Breast epithelium (tissue), 4 donors: ENCODE measurements at regions not wholly inside any gene's neighbourhood (a gene's known extent, or its start where the extent isn't known, plus 50 kb on each side); places are given as distances from the start of the nearest gene placed in this dataset.
"Not testable (repeated sequence)": the region's sequence is repeated elsewhere in the genome, so short reads cannot be mapped to it uniquely, and the experiment has no call there.

Experiments
- DNase-seq, 2 donors: peaks; one replicate each; pipeline ENCODE4 v3.0.0-alpha.2; 2019; ENCODE audit warnings: low spot score in 2 of 2
- H3K27ac ChIP-seq, 2 donors: fragments of 200-600 bp; sonication (generic) in 1 of 2; one replicate each; pipeline ENCODE4 v1.5.1; 2016 to 2019; ENCODE audit warnings: mild to moderate bottlenecking in 1 of 2
- H3K27me3 ChIP-seq, 2 donors: fragments of 200-600 bp; sonication (generic) in 1 of 2; one replicate each; pipeline versions ENCODE4 v1.5.1 to v1.6.0; 2017 to 2019; ENCODE audit warnings: control low read depth in 1 of 2, mild to moderate bottlenecking in 1 of 2
- H3K36me3 ChIP-seq: fragments of 200-600 bp; one replicate; pipeline ENCODE4 v1.5.1; 2019
- H3K4me1 ChIP-seq, 2 donors: fragments of 200-600 bp; sonication (generic); one replicate each; pipeline ENCODE4 v1.5.1; 2016 to 2019; ENCODE audit warnings: control low read depth in 1 of 2
- H3K4me3 ChIP-seq, 3 donors: fragments of 200-600 bp; sonication (generic); 1 replicate in 2 of 3; 2 replicates in 1 of 3; pipeline ENCODE4 v1.5.1; 2016 to 2019; ENCODE audit warnings: mild to moderate bottlenecking in 3 of 3, moderate library complexity in 2 of 3
- H3K9me3 ChIP-seq, 2 donors: fragments of 200-600 bp; sonication (generic) in 1 of 2; one replicate each; pipeline ENCODE4 v1.5.1; 2016 to 2019; ENCODE audit warnings: control low read depth in 1 of 2
- CTCF ChIP-seq, 3 donors: fragments of 450-650 bp; IDR thresholded peaks; one replicate each; pipeline ENCODE4 v1.5.1; 2016 to 2017; ENCODE audit warnings: antibody characterized with exemption in 3 of 3, mild to moderate bottlenecking in 3 of 3, moderate library complexity in 3 of 3
- POLR2A ChIP-seq: fragments of 450-650 bp; IDR thresholded peaks from one replicate; pipeline ENCODE4 v1.6.1; 2016; ENCODE audit warnings: antibody characterized with exemption, mild to moderate bottlenecking, moderate library complexity
- POLR2AphosphoS5 ChIP-seq, 3 donors: sonication (generic); formaldehyde crosslinking; IDR thresholded peaks; one replicate each; pipeline ENCODE4 v1.6.1; 2017; ENCODE audit warnings: antibody characterized with exemption in 3 of 3
- intact Hi-C: fragments of 100-400 bp; cut with DNase I; formaldehyde crosslinking; loops from one replicate; pipeline ENCODE4 v1.15.1; 2023; ENCODE audit warnings: low total_unique reads

- no peak for DNase-seq
- no peak for TF ChIP-seq POLR2A
- intact Hi-C loops, result loop anchor here (10.0 kb wide), 1 partner anchor 306 kb away; no protein-coding TSS in a partner anchor
- H3K27ac ChIP-seq, result no peak overlapping the region
- H3K9me3 ChIP-seq, result no peaks in the 10 kb centered on the region
- H3K27me3 ChIP-seq, result no peaks in the 10 kb centered on the region
- H3K36me3 ChIP-seq, result no peaks in the 10 kb centered on the region
- no peak overlapping the region for H3K4me3 ChIP-seq
- no peaks in the 10 kb centered on the region for H3K4me1 ChIP-seq
These were observed 111.5 kb upstream of the ZNF236 start for GRCh38 chr18:76710646-76711520.

- Histone ChIP-seq H3K27ac (no peak overlapping the region), H3K4me3 (peak overlapping the region in 1 of 3 donors; percentile 39), H3K4me1 (no peaks in the 10 kb centered on the region), H3K9me3 (no peaks in the 10 kb centered on the region), H3K27me3 (no peaks in the 10 kb centered on the region), H3K36me3 (no peaks in the 10 kb centered on the region)
- intact Hi-C loops, result loop anchor here (10.0 kb wide), 1 partner anchor 305 kb away; no protein-coding TSS in a partner anchor
- DNase-seq, result peak; percentile 33 to 60
- TF ChIP-seq CTCF (IDR thresholded peaks at IDR 0.05) (peak; percentile 62 to 92 (median 86)), POLR2AphosphoS5 (IDR thresholded peaks at IDR 0.05) (peak in 1 of 3 donors; percentile 29), POLR2A (no peak)
These were observed 112.4 kb upstream of the ZNF236 start for GRCh38 chr18:76709659-76710645.

GRCh38 chr18:76708722-76709353 is 113.5 kb upstream of the ZNF236 start:
- no peak for DNase-seq
- Histone ChIP-seq H3K27me3 (no peaks in the 10 kb centered on the region), H3K36me3 (no peaks in the 10 kb centered on the region), H3K9me3 (no peaks in the 10 kb centered on the region), H3K4me1 (no peaks in the 10 kb centered on the region), H3K4me3 (no peak overlapping the region), H3K27ac (no peak overlapping the region)
- TF ChIP-seq POLR2AphosphoS5 (IDR thresholded peaks at IDR 0.05), result no peak
- no peak for TF ChIP-seq POLR2A
- no peak for TF ChIP-seq CTCF (IDR thresholded peaks at IDR 0.05)
- intact Hi-C loops, result no loop called here

GRCh38 chr18:76708071-76708721 is 114.2 kb upstream of the ZNF236 start:
- Histone ChIP-seq H3K27me3 (no peaks in the 10 kb centered on the region), H3K4me3 (no peak overlapping the region), H3K27ac (no peak overlapping the region), H3K36me3 (no peaks in the 10 kb centered on the region), H3K4me1 (no peaks in the 10 kb centered on the region), H3K9me3 (no peaks in the 10 kb centered on the region)
- intact Hi-C loops, result no loop called here
- TF ChIP-seq CTCF (IDR thresholded peaks at IDR 0.05) (no peak), POLR2AphosphoS5 (IDR thresholded peaks at IDR 0.05) (no peak), POLR2A (no peak)
- DNase-seq, result no peak

- intact Hi-C loops, result no loop called here
These were observed 114.8 kb upstream of the ZNF236 start for GRCh38 chr18:76707534-76707933.

GRCh38 chr18:76704589-76704988 is 117.8 kb upstream of the ZNF236 start:
- intact Hi-C loops, DNase-seq, H3K36me3 ChIP-seq: not testable (repeated sequence)

More at GRCh38 chr18:76707534-76707933, 114.8 kb upstream of the ZNF236 start:
- no peak for TF ChIP-seq CTCF (IDR thresholded peaks at IDR 0.05)
- TF ChIP-seq POLR2A, result no peak
- no peak for TF ChIP-seq POLR2AphosphoS5 (IDR thresholded peaks at IDR 0.05)
- Histone ChIP-seq H3K27me3 (no peaks in the 10 kb centered on the region), H3K4me1 (no peaks in the 10 kb centered on the region), H3K27ac (no peak overlapping the region), H3K36me3 (no peaks in the 10 kb centered on the region), H3K4me3 (no peak overlapping the region), H3K9me3 (no peaks in the 10 kb centered on the region)
- DNase-seq, result no peak

More at GRCh38 chr18:76704589-76704988, 117.8 kb upstream of the ZNF236 start:
- not testable (repeated sequence) for H3K27ac ChIP-seq, H3K4me1 ChIP-seq, H3K4me3 ChIP-seq, H3K27me3 ChIP-seq, H3K9me3 ChIP-seq
